ENCODE measurements at regions not wholly inside any gene's neighbourhood (a gene's known extent, or its start where the extent isn't known, plus 50 kb on each side); places are given as distances from the start of the nearest gene placed in this dataset.

DNA sequence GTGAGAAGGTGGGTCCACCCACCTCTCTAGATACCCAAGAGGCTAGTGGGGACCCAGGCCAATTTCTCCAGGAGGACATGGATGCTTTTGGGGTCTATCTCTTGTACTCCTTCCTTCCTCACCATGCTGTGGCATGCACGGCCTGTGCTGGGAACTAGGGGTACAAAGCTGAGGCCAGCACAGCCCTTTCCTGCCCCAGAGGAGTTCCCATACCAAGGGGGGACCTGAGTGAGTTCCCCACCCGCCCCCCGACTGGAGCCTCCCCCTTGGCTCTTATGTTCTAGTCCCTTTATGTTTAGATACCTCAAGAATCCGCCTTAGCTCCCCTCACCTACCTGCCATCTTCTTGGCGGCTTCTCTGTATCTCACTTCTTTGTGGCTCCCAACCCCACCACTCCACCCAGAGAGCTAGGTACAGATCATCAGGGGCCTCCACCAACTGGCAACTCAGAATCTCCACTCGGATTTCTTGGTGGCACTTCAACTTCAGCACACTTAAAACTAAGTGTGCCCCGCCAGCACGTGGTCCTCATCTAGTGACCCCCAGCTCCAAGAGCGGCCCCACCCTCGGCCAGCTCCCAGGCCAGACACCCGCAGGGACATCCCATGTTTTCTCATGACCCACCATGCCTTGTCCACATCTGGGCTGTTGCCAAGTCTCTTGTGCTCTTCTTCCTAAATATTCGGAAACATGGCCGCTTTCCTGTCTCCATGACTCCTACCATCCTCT is 115.2 kb upstream of the RTL1 start:
- TF ChIP-seq, protein P1, sequence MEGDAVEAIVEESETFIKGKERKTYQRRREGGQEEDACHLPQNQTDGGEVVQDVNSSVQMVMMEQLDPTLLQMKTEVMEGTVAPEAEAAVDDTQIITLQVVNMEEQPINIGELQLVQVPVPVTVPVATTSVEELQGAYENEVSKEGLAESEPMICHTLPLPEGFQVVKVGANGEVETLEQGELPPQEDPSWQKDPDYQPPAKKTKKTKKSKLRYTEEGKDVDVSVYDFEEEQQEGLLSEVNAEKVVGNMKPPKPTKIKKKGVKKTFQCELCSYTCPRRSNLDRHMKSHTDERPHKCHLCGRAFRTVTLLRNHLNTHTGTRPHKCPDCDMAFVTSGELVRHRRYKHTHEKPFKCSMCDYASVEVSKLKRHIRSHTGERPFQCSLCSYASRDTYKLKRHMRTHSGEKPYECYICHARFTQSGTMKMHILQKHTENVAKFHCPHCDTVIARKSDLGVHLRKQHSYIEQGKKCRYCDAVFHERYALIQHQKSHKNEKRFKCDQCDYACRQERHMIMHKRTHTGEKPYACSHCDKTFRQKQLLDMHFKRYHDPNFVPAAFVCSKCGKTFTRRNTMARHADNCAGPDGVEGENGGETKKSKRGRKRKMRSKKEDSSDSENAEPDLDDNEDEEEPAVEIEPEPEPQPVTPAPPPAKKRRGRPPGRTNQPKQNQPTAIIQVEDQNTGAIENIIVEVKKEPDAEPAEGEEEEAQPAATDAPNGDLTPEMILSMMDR (IDR thresholded peaks at IDR 0.05) = no peak
- no peak for TF ChIP-seq POLR2A (IDR thresholded peaks at IDR 0.05)
